Peyer's patch (tissue), 4 donors: ENCODE measurements at regions not wholly inside any gene's neighbourhood (a gene's known extent, or its start where the extent isn't known, plus 50 kb on each side); places are given as distances from the start of the nearest gene placed in this dataset.
"Not testable (repeated sequence)": the region's sequence is repeated elsewhere in the genome, so short reads cannot be mapped to it uniquely, and the experiment has no call there.

Experiments used
- DNase-seq, 3 donors: peaks; one replicate each; pipeline ENCODE4 v3.0.0-alpha.2; 2017 to 2019
- H3K27ac ChIP-seq, 4 donors: fragments of 200-600 bp; sonication (generic); one replicate each; pipeline ENCODE4 v1.5.1; 2016 to 2019
- H3K27me3 ChIP-seq, 2 donors: fragments of 200-600 bp; sonication (generic); one replicate each; pipeline ENCODE4 v1.5.1; 2019
- H3K36me3 ChIP-seq, 3 donors: fragments of 200-600 bp; sonication (generic); one replicate each; pipeline ENCODE4 v1.5.1; 2016 to 2019
- H3K4me1 ChIP-seq, 4 donors: fragments of 200-600 bp; sonication (generic); one replicate each; pipeline ENCODE4 v1.5.1; 2016 to 2019
- H3K4me3 ChIP-seq, 4 donors: fragments of 200-600 bp; sonication (generic); 1 replicate in 3 of 4; 2 replicates in 1 of 4; pipeline ENCODE4 v1.5.1; 2016 to 2019; ENCODE audit warnings: mild to moderate bottlenecking in 1 of 4
- H3K9me3 ChIP-seq, 4 donors: fragments of 200-600 bp; sonication (generic); one replicate each; pipeline ENCODE4 v1.5.1; 2016 to 2019; ENCODE audit warnings: mild to moderate bottlenecking in 1 of 4
- CTCF ChIP-seq, 6 experiments: fragments of 450-650 bp in 4 of 6; fragments of 200-600 bp in 2 of 6; sonication (generic) in 1 of 6; IDR thresholded peaks; one replicate each; pipeline ENCODE4 v1.5.1; 2017 to 2019; ENCODE audit warnings: antibody characterized with exemption in 6 of 6, mild to moderate bottlenecking in 3 of 6, moderate library complexity in 1 of 6
- POLR2A ChIP-seq, 2 donors: fragments of 450-650 bp; IDR thresholded peaks; one replicate each; pipeline ENCODE4 v1.5.1; 2017; ENCODE audit warnings: antibody characterized with exemption in 2 of 2, mild to moderate bottlenecking in 2 of 2, moderate library complexity in 2 of 2

GRCh38 chr21:8419925-8420560 lies 2101.3 kb upstream of the TPTE start:
- DNase-seq: not testable (repeated sequence)

GRCh38 chr21:8427790-8428667 lies 2093.4 kb upstream of the TPTE start:
- H3K9me3 ChIP-seq, DNase-seq, H3K27ac ChIP-seq, H3K36me3 ChIP-seq, H3K4me3 ChIP-seq, H3K27me3 ChIP-seq, H3K4me1 ChIP-seq: not testable (repeated sequence)

More at GRCh38 chr21:8419925-8420560, 2101.3 kb upstream of the TPTE start:
- TF ChIP-seq POLR2A (IDR thresholded peaks at IDR 0.05) (peak in 1 of 2 donors; percentile 41), CTCF (IDR thresholded peaks at IDR 0.05) (peak in 2 of 6 experiments; percentile 8 to 69)
- not testable (repeated sequence) for H3K4me3 ChIP-seq, H3K4me1 ChIP-seq, H3K9me3 ChIP-seq, H3K27ac ChIP-seq, H3K27me3 ChIP-seq, H3K36me3 ChIP-seq

- H3K4me1 ChIP-seq, H3K27ac ChIP-seq, H3K4me3 ChIP-seq, H3K36me3 ChIP-seq, DNase-seq, H3K27me3 ChIP-seq, H3K9me3 ChIP-seq: not testable (repeated sequence)
These were observed 2092.5 kb upstream of the TPTE start for GRCh38 chr21:8428668-8429456.

- H3K27ac ChIP-seq, H3K36me3 ChIP-seq, DNase-seq, H3K9me3 ChIP-seq, H3K4me3 ChIP-seq, H3K27me3 ChIP-seq, H3K4me1 ChIP-seq: not testable (repeated sequence)
These were observed 2086.7 kb upstream of the TPTE start for GRCh38 chr21:8434710-8435109.

- DNase-seq, H3K4me3 ChIP-seq: not testable (repeated sequence)
These were observed 2078.3 kb upstream of the TPTE start for GRCh38 chr21:8443093-8443492.

GRCh38 chr21:8449807-8450206 lies 2071.6 kb upstream of the TPTE start:
- DNase-seq, H3K27me3 ChIP-seq, H3K4me1 ChIP-seq, H3K27ac ChIP-seq, H3K4me3 ChIP-seq, H3K9me3 ChIP-seq, H3K36me3 ChIP-seq: not testable (repeated sequence)

More at GRCh38 chr21:8443093-8443492, 2078.3 kb upstream of the TPTE start:
- H3K27me3 ChIP-seq, H3K36me3 ChIP-seq, H3K9me3 ChIP-seq, H3K27ac ChIP-seq, H3K4me1 ChIP-seq: not testable (repeated sequence)

- DNase-seq, H3K36me3 ChIP-seq, H3K27me3 ChIP-seq: not testable (repeated sequence)
These were observed 2065.9 kb upstream of the TPTE start for GRCh38 chr21:8455279-8456128.

GRCh38 chr21:8464403-8465152 lies 2056.8 kb upstream of the TPTE start:
- not testable (repeated sequence) for H3K36me3 ChIP-seq, DNase-seq, H3K4me1 ChIP-seq, H3K27ac ChIP-seq, H3K27me3 ChIP-seq, H3K4me3 ChIP-seq, H3K9me3 ChIP-seq

More at GRCh38 chr21:8455279-8456128, 2065.9 kb upstream of the TPTE start:
- not testable (repeated sequence) for H3K9me3 ChIP-seq, H3K27ac ChIP-seq, H3K4me1 ChIP-seq, H3K4me3 ChIP-seq

GRCh38 chr21:8466642-8467041 lies 2054.7 kb upstream of the TPTE start:
- not testable (repeated sequence) for H3K9me3 ChIP-seq, H3K4me1 ChIP-seq, H3K36me3 ChIP-seq, H3K27ac ChIP-seq, H3K4me3 ChIP-seq, DNase-seq, H3K27me3 ChIP-seq
